ENCODE measurements at regions not wholly inside any gene's neighbourhood (a gene's known extent, or its start where the extent isn't known, plus 50 kb on each side); places are given as distances from the start of the nearest gene placed in this dataset.

GRCh38 chr3:176651622-176652021 is 545.7 kb downstream of the TBL1XR1 start:
- H3K36me3 ChIP-seq (ENCODE audit: control insufficient read depth, insufficient read depth, low read length): no peaks in the 10 kb centered on the region
- H3K4me3 ChIP-seq (ENCODE audit: low read depth, low read length): no peak overlapping the region
- no peak for TF ChIP-seq CTCF (IDR thresholded peaks at IDR 0.05; ENCODE audit: insufficient read depth, low read length, poor library complexity, severe bottlenecking)
- no peaks in the 10 kb centered on the region for H3K27me3 ChIP-seq (ENCODE audit: control insufficient read depth, insufficient read depth, low read length)
- DNase-seq (ENCODE audit: low read depth): no peak

DNA sequence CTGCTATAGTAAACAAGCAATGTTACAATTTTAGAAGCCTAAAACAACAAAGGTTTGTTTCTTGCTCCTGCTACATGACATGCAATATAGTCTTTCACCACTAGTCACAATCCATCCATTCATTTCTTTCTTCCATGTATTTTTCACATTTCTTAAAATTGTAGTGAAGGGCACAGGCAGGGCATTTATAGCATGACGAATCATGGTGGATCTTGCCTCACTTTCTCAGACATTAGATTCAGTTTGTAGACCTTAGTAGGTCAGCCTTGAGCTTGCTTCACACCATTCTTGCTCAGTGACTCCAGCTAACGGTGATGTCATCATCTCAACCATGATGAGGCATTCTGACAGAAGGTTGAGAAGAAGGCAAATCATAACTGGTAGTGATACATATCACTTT is 546.8 kb downstream of the TBL1XR1 start:
- TF ChIP-seq CTCF (IDR thresholded peaks at IDR 0.05; ENCODE audit: insufficient read depth, low read length, poor library complexity, severe bottlenecking): no peak
- no peaks in the 10 kb centered on the region for H3K27me3 ChIP-seq (ENCODE audit: control insufficient read depth, insufficient read depth, low read length)
- no peak for DNase-seq (ENCODE audit: low read depth)
- no peaks in the 10 kb centered on the region for H3K36me3 ChIP-seq (ENCODE audit: control insufficient read depth, insufficient read depth, low read length)
- H3K4me3 ChIP-seq (ENCODE audit: low read depth, low read length): no peak overlapping the region

- H3K36me3 ChIP-seq (ENCODE audit: control insufficient read depth, insufficient read depth, low read length): no peaks in the 10 kb centered on the region
- no peaks in the 10 kb centered on the region for H3K27me3 ChIP-seq (ENCODE audit: control insufficient read depth, insufficient read depth, low read length)
- no peak for DNase-seq (ENCODE audit: low read depth)
- H3K4me3 ChIP-seq (ENCODE audit: low read depth, low read length): no peak overlapping the region
- no peak for TF ChIP-seq CTCF (IDR thresholded peaks at IDR 0.05; ENCODE audit: insufficient read depth, low read length, poor library complexity, severe bottlenecking)
Measured at GRCh38 chr3:176647987-176648386, 549.3 kb downstream of the TBL1XR1 start.

DNA sequence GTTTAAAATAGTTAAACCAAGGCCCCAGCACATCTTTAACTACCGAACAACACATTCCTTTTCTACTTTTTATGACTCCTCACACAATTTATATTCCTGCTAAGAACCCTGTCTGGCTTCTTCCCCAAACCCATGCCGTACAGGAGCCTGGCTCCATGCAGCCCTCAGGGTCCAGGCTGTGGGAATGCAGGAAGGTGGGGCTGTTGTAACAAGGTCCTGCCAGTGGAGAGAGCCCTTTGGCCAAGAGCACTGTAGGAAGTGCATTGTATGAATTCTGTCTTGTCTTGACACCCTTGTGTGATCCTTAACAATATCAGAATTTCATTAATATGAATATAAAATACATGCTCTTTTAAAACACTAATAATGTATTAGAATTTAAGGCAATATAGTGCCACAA is 563.8 kb downstream of the TBL1XR1 start:
- H3K27me3 ChIP-seq (ENCODE audit: control insufficient read depth, insufficient read depth, low read length): no peaks in the 10 kb centered on the region
- H3K36me3 ChIP-seq (ENCODE audit: control insufficient read depth, insufficient read depth, low read length): no peaks in the 10 kb centered on the region
- DNase-seq (ENCODE audit: low read depth): no peak
- no peak for TF ChIP-seq CTCF (IDR thresholded peaks at IDR 0.05; ENCODE audit: insufficient read depth, low read length, poor library complexity, severe bottlenecking)
- H3K4me3 ChIP-seq (ENCODE audit: low read depth, low read length): no peak overlapping the region

DNA sequence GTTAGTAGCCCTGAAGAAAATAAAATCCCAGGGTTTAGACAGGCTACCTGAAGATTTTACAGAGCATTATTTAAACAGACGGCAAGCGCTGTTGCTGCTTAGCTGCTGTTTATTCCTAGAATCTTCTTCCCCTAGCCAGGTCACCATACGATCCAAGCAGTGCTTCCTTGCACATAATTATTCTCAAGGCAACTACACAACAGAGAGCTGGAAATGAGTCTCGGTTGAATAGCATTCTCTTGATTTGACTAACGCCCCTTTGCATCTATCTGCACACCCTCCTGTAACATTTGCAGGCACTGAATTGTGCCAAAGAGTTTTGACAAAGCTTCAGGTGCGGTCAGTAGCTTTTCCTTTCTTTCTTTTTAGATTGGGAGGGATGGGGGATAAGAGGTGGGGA is 564.4 kb downstream of the TBL1XR1 start:
- Histone ChIP-seq H3K4me3 (ENCODE audit: low read depth, low read length) (no peak overlapping the region), H3K27me3 (ENCODE audit: control insufficient read depth, insufficient read depth, low read length) (no peaks in the 10 kb centered on the region), H3K36me3 (ENCODE audit: control insufficient read depth, insufficient read depth, low read length) (no peaks in the 10 kb centered on the region)
- no peak for DNase-seq (ENCODE audit: low read depth)
- TF ChIP-seq CTCF (IDR thresholded peaks at IDR 0.05; ENCODE audit: insufficient read depth, low read length, poor library complexity, severe bottlenecking): no peak

DNA sequence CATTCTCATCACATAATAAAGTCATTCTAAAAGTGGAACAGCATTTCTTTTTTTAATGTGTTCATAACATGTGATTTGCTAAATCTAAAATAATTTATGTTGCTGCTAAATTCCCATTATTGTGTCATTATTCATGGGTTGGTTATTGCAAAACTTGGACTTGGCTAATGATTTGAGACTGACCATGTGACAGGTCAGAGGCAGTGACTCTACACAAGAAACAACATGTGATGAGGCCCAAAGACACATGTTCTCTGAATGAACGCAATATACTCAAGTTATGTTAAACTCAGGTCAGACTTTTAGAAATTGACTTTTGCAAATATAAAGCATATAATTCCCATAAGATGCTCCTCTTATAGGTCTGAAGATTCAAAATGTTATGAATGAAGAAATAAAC is 566.1 kb downstream of the TBL1XR1 start:
- H3K4me3 ChIP-seq (ENCODE audit: low read depth, low read length): no peak overlapping the region
- no peak for DNase-seq (ENCODE audit: low read depth)
- no peak for TF ChIP-seq CTCF (IDR thresholded peaks at IDR 0.05; ENCODE audit: insufficient read depth, low read length, poor library complexity, severe bottlenecking)
- H3K27me3 ChIP-seq (ENCODE audit: control insufficient read depth, insufficient read depth, low read length): no peaks in the 10 kb centered on the region
- H3K36me3 ChIP-seq (ENCODE audit: control insufficient read depth, insufficient read depth, low read length): no peaks in the 10 kb centered on the region

All from kidney epithelial cell (primary cell).